ENCODE measurements at regions not wholly inside any gene's neighbourhood (a gene's known extent, or its start where the extent isn't known, plus 50 kb on each side); places are given as distances from the start of the nearest gene placed in this dataset.

DNA sequence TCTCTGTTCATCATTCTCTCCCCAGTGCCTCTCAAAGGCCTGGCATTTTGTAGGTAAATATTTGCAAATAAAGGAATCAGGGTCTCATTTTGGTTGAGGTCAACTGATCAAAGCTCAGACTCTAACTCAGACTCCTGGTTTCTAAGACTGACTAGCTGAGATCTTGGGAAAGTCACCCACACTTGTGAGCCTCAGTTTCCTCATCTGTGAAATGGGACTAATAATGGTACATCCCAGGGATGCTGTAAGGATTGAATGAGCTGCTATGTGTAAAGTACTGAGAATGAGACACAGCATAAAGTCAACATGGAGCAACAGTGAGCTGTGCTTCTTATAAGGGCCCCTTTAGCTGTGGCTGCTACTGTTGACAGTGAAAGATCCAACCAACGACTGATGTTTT, 70.6 kb upstream of the XYLT1 start:
- TF ChIP-seq, protein P1, sequence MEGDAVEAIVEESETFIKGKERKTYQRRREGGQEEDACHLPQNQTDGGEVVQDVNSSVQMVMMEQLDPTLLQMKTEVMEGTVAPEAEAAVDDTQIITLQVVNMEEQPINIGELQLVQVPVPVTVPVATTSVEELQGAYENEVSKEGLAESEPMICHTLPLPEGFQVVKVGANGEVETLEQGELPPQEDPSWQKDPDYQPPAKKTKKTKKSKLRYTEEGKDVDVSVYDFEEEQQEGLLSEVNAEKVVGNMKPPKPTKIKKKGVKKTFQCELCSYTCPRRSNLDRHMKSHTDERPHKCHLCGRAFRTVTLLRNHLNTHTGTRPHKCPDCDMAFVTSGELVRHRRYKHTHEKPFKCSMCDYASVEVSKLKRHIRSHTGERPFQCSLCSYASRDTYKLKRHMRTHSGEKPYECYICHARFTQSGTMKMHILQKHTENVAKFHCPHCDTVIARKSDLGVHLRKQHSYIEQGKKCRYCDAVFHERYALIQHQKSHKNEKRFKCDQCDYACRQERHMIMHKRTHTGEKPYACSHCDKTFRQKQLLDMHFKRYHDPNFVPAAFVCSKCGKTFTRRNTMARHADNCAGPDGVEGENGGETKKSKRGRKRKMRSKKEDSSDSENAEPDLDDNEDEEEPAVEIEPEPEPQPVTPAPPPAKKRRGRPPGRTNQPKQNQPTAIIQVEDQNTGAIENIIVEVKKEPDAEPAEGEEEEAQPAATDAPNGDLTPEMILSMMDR (IDR thresholded peaks at IDR 0.05), result no peak
- TF ChIP-seq POLR2AphosphoS5 (IDR thresholded peaks at IDR 0.05), result no peak
- TF ChIP-seq EP300 (IDR thresholded peaks at IDR 0.05; ENCODE audit: low read depth), result no peak
- TF ChIP-seq POLR2A (IDR thresholded peaks at IDR 0.05), result no peak
